IMR-90 (cell line): ENCODE measurements at regions not wholly inside any gene's neighbourhood (a gene's known extent, or its start where the extent isn't known, plus 50 kb on each side); places are given as distances from the start of the nearest gene placed in this dataset.

ENCODE experiments used
- ATAC-seq: fragments of 200-7000 bp; cut with Tn5 transposase; 2 replicates; pipeline ENCODE4 v1.9.1; 2020; ENCODE audit warnings: low read depth, mild to moderate bottlenecking, moderate library complexity
- BruUV-seq: library from RNA; stranded (reverse); fragments of 400-500 nt; replicated peaks from 2 replicates; lab custom pipeline; 2021; lab: Mats Ljungman, UMichigan
- CTCF ChIA-PET: fragments of 300-600 bp; formaldehyde crosslinking; extraction: SDS; loops from one replicate; lab custom pipeline; 2021; ENCODE audit warnings: antibody characterized with exemption; lab: Yijun Ruan, JAX
- POLR2A ChIA-PET: fragments of 300-600 bp; sonication (Branson Sonifier 250); formaldehyde crosslinking; loops from one replicate; lab custom pipeline; 2022; ENCODE audit warnings: antibody characterized with exemption; ENCODE audit not compliant: unreplicated experiment; lab: Charles Lee
- DNase-seq: peaks from one replicate; pipeline ENCODE4 v3.0.0; 2013
- H2AFZ ChIP-seq: replicated peaks from 2 replicates; pipeline ENCODE3; 2013; ENCODE audit warnings: low read length, mild to moderate bottlenecking; ENCODE audit not compliant: poor library complexity
- H2AK5ac ChIP-seq: 2 replicates; pipeline ENCODE4 v1.6.1; 2013; ENCODE audit warnings: low read depth, low read length, inconsistent platforms
- H2AK9ac ChIP-seq: replicated peaks from 2 replicates; pipeline ENCODE3; 2013; ENCODE audit warnings: mild to moderate bottlenecking, low read depth, low read length, moderate library complexity; ENCODE audit not compliant: poor library complexity
- H2BK120ac ChIP-seq: 2 replicates; pipeline ENCODE4 v1.6.1; 2013; ENCODE audit warnings: low read depth, low read length, inconsistent platforms
- H2BK15ac ChIP-seq: 3 replicates; pipeline ENCODE4 v1.6.1; 2013; ENCODE audit warnings: low read depth, low read length, inconsistent platforms
- H2BK20ac ChIP-seq: 2 replicates; pipeline ENCODE4 v1.6.1; 2013; ENCODE audit warnings: low read depth, mild to moderate bottlenecking, inconsistent platforms, low read length, moderate library complexity
- H2BK5ac ChIP-seq: 2 replicates; pipeline ENCODE4 v1.6.1; 2013; ENCODE audit warnings: mild to moderate bottlenecking, low read depth, low read length, inconsistent platforms; ENCODE audit not compliant: poor library complexity, severe bottlenecking
- H3K14ac ChIP-seq: replicated peaks from 2 replicates; pipeline ENCODE4 v1.6.1; 2013; ENCODE audit warnings: low read depth, low read length, inconsistent platforms
- H3K18ac ChIP-seq: 2 replicates; pipeline ENCODE4 v1.6.1; 2013; ENCODE audit warnings: low read depth, low read length, control low read depth
- H3K23ac ChIP-seq: 2 replicates; pipeline ENCODE4 v1.6.1; 2013; ENCODE audit warnings: low read depth, low read length, inconsistent platforms
- H3K27ac ChIP-seq: 2 replicates; pipeline ENCODE4 v1.5.1; 2013; ENCODE audit warnings: mild to moderate bottlenecking, control low read depth, low read length; ENCODE audit not compliant: insufficient read depth
- H3K27me3 ChIP-seq: 2 replicates; pipeline ENCODE4 v1.6.1; 2013; ENCODE audit warnings: low read length; ENCODE audit not compliant: control insufficient read depth, insufficient read depth
- H3K36me3 ChIP-seq: 2 replicates; pipeline ENCODE4 v1.6.1; 2013; ENCODE audit warnings: low read length, mixed read lengths; ENCODE audit not compliant: control insufficient read depth, insufficient read depth
- H3K4ac ChIP-seq: 2 replicates; pipeline ENCODE4 v1.6.1; 2013; ENCODE audit warnings: low read depth, low read length, inconsistent platforms
- H3K4me1 ChIP-seq: 2 replicates; pipeline ENCODE4 v1.6.1; 2013; ENCODE audit warnings: low read length, mixed read lengths; ENCODE audit not compliant: control insufficient read depth, insufficient read depth
- H3K4me2 ChIP-seq: 2 replicates; pipeline ENCODE4 v1.6.1; 2013; ENCODE audit warnings: low read depth, mild to moderate bottlenecking, control low read depth, low read length, moderate library complexity
- H3K4me3 ChIP-seq: 2 replicates; pipeline ENCODE4 v1.5.1; 2013; ENCODE audit warnings: low read depth, mild to moderate bottlenecking, control low read depth, low read length, moderate library complexity; ENCODE audit not compliant: insufficient read depth
- H3K56ac ChIP-seq: 2 replicates; pipeline ENCODE4 v1.6.1; 2013; ENCODE audit warnings: low read length, inconsistent platforms; ENCODE audit not compliant: insufficient read depth; ENCODE audit errors: extremely low read depth
- H3K79me1 ChIP-seq, 2 experiments: 2 replicates each; pipeline ENCODE4 v1.6.1; 2013; ENCODE audit warnings: low read length in 2 of 2, inconsistent platforms in 1 of 2, low read depth in 1 of 2
- H3K9ac ChIP-seq: 2 replicates; pipeline ENCODE4 v1.6.1; 2013; ENCODE audit warnings: low read depth, low read length, control low read depth
- H3K9me1 ChIP-seq: 2 replicates; pipeline ENCODE4 v1.6.1; 2013; ENCODE audit warnings: low read length, inconsistent platforms; ENCODE audit not compliant: insufficient read depth
- H3K9me3 ChIP-seq: 2 replicates; pipeline ENCODE4 v1.6.1; 2013; ENCODE audit warnings: low read length; ENCODE audit not compliant: control insufficient read depth, insufficient read depth
- H4K20me1 ChIP-seq: 2 replicates; pipeline ENCODE4 v1.6.1; 2013; ENCODE audit warnings: low read length, inconsistent platforms; ENCODE audit not compliant: insufficient read depth
- H4K5ac ChIP-seq: 2 replicates; pipeline ENCODE4 v1.6.1; 2013; ENCODE audit warnings: mild to moderate bottlenecking, low read depth, low read length, control low read depth
- H4K8ac ChIP-seq, 2 experiments: 2 replicates each; pipeline ENCODE4 v1.6.1; 2013; ENCODE audit warnings: low read depth in 2 of 2, low read length in 2 of 2, control low read depth in 1 of 2, inconsistent platforms in 1 of 2
- H4K91ac ChIP-seq: 2 replicates; pipeline ENCODE4 v1.6.1; 2013; ENCODE audit warnings: low read depth, low read length, inconsistent platforms; ENCODE audit not compliant: insufficient read depth
- BHLHE40 ChIP-seq: fragments of 150-350 bp; IDR thresholded peaks from 2 replicates; pipeline ENCODE4 v1.6.1; 2016; ENCODE audit warnings: mild to moderate bottlenecking, low read depth, low read length
- CEBPB ChIP-seq: IDR thresholded peaks from 2 replicates; pipeline ENCODE4 v1.6.1; 2012; ENCODE audit warnings: low read depth, low read length, improper control_type of control experiment
- CHD1 ChIP-seq: IDR thresholded peaks from 2 replicates; pipeline ENCODE4 v1.6.1; 2012; ENCODE audit warnings: low read depth, low read length, improper control_type of control experiment
- ELK1 ChIP-seq: fragments of 150-350 bp; IDR thresholded peaks from 2 replicates; pipeline ENCODE4 v1.6.1; 2016; ENCODE audit warnings: low read depth, mild to moderate bottlenecking, low read length, moderate library complexity, borderline replicate concordance
- FOS ChIP-seq: fragments of 150-350 bp; IDR thresholded peaks from 2 replicates; pipeline ENCODE4 v1.6.1; 2016; ENCODE audit warnings: low read depth, low read length
- MAFK ChIP-seq: IDR thresholded peaks from 2 replicates; pipeline ENCODE4 v1.6.1; 2012; ENCODE audit warnings: low read depth, low read length, improper control_type of control experiment
- MAZ ChIP-seq: IDR thresholded peaks from 2 replicates; pipeline ENCODE4 v1.6.1; 2012; ENCODE audit warnings: low read depth, mild to moderate bottlenecking, low read length, improper control_type of control experiment, moderate library complexity, borderline replicate concordance
- MXI1 ChIP-seq: IDR thresholded peaks from 2 replicates; pipeline ENCODE4 v1.6.1; 2012; ENCODE audit warnings: low read depth, mild to moderate bottlenecking, low read length, moderate library complexity, borderline replicate concordance
- NFE2L2 ChIP-seq: fragments of 150-350 bp; IDR thresholded peaks from 2 replicates; pipeline ENCODE4 v1.6.1; 2016; ENCODE audit warnings: low read depth, mild to moderate bottlenecking, low read length
- POLR2A ChIP-seq: IDR thresholded peaks from 2 replicates; pipeline ENCODE4 v1.6.1; 2012; ENCODE audit warnings: mild to moderate bottlenecking, low read depth, low read length
- RAD21 ChIP-seq: IDR thresholded peaks from 2 replicates; pipeline ENCODE4 v1.6.1; 2012; ENCODE audit warnings: low read length, improper control_type of control experiment
- RCOR1 ChIP-seq: IDR thresholded peaks from 2 replicates; pipeline ENCODE4 v1.6.1; 2012; ENCODE audit warnings: mild to moderate bottlenecking, low read length, improper control_type of control experiment; ENCODE audit not compliant: insufficient replicate concordance
- SMC3 ChIP-seq: fragments of 150-350 bp; IDR thresholded peaks from 2 replicates; pipeline ENCODE4 v1.6.1; 2016; ENCODE audit warnings: low read depth, mild to moderate bottlenecking, antibody characterized with exemption, low read length, moderate library complexity
- USF2 ChIP-seq: fragments of 150-350 bp; IDR thresholded peaks from 2 replicates; pipeline ENCODE4 v1.6.1; 2017; ENCODE audit warnings: mild to moderate bottlenecking, antibody characterized with exemption, low read length, low read depth
- WGBS, 2 experiments: methylation state at CpG; one replicate each; pipeline versions ENCODE4 v1.1.5 to v1.1.7; 2013; ENCODE audit warnings: missing lambda C conversion rate in 2 of 2; ENCODE audit not compliant: insufficient read length in 1 of 2; ENCODE audit errors: extremely low coverage in 2 of 2; 5-methylcytosine and 5-hydroxymethylcytosine counted together
- dilution Hi-C: fragments of 300-500 bp; cut with HindIII; formaldehyde crosslinking; loops from one replicate; pipeline ENCODE4 v1.14.3; 2018; ENCODE audit warnings: low sequenced_read_pairs; ENCODE audit not compliant: unreplicated experiment
- in situ Hi-C: fragments of 300-500 bp; cut with MboI; formaldehyde crosslinking; loops from 3 replicates; pipeline ENCODE4 v1.14.3; 2019; ENCODE audit warnings: low sequenced_read_pairs, inconsistent platforms, mixed read lengths
- intact Hi-C: fragments of 100-400 bp; cut with micrococcal nuclease; formaldehyde crosslinking; loops from 2 replicates; pipeline ENCODE4 v1.10.0; 2022
- TF ChIP-seq, protein P1 (sequence below): conservative IDR thresholded peaks from 2 replicates; pipeline ENCODE4 v1.5.1; 2012; ENCODE audit warnings: mild to moderate bottlenecking, low read depth, low read length, improper control_type of control experiment

GRCh38 chr1:58107943-58108342 lies 438.6 kb downstream of the OMA1 start:
- H3K36me3 ChIP-seq = no peaks in the 10 kb centered on the region
- H2AK9ac ChIP-seq = no peak overlapping the region
- no peak overlapping the region for H3K9ac ChIP-seq
- no peak overlapping the region for H3K27ac ChIP-seq
- H4K8ac ChIP-seq = no peak overlapping the region
- no peak overlapping the region for H4K5ac ChIP-seq
- H3K79me1 ChIP-seq = no peaks in the 10 kb centered on the region
- no peak overlapping the region for H4K91ac ChIP-seq
- H3K9me1 ChIP-seq = no peaks in the 10 kb centered on the region
- H3K27me3 ChIP-seq = no peaks in the 10 kb centered on the region
- H2AFZ ChIP-seq = no peak overlapping the region
- H2BK5ac ChIP-seq = no peak overlapping the region
- H3K9me3 ChIP-seq = no peaks in the 10 kb centered on the region
- H2BK15ac ChIP-seq = no peak overlapping the region
- H2AK5ac ChIP-seq = no peak overlapping the region
- CTCF ChIA-PET = no interaction called here
- ATAC-seq (no peak), DNase-seq (no peak)
- H3K18ac ChIP-seq = no peak overlapping the region
- no peak overlapping the region for H3K56ac ChIP-seq
- intact Hi-C loops = no loop called here
- no peak overlapping the region for H2BK20ac ChIP-seq
- no peak overlapping the region for H3K4me3 ChIP-seq
- in situ Hi-C loops = no loop called here
- H3K4me2 ChIP-seq = no peak overlapping the region
- H3K14ac ChIP-seq = no peak overlapping the region
- H3K4me1 ChIP-seq = no peaks in the 10 kb centered on the region
- TF ChIP-seq NFE2L2 (no peak), CHD1 (no peak), CEBPB (no peak), MXI1 (no peak), SMC3 (no peak), BHLHE40 (no peak), MAZ (no peak), FOS (no peak), POLR2A (no peak), RAD21 (no peak), MAFK (no peak), RCOR1 (no peak), ELK1 (no peak), USF2 (no peak)
- TF ChIP-seq, protein P1, sequence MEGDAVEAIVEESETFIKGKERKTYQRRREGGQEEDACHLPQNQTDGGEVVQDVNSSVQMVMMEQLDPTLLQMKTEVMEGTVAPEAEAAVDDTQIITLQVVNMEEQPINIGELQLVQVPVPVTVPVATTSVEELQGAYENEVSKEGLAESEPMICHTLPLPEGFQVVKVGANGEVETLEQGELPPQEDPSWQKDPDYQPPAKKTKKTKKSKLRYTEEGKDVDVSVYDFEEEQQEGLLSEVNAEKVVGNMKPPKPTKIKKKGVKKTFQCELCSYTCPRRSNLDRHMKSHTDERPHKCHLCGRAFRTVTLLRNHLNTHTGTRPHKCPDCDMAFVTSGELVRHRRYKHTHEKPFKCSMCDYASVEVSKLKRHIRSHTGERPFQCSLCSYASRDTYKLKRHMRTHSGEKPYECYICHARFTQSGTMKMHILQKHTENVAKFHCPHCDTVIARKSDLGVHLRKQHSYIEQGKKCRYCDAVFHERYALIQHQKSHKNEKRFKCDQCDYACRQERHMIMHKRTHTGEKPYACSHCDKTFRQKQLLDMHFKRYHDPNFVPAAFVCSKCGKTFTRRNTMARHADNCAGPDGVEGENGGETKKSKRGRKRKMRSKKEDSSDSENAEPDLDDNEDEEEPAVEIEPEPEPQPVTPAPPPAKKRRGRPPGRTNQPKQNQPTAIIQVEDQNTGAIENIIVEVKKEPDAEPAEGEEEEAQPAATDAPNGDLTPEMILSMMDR = no peak
- no peaks in the 10 kb centered on the region for H4K20me1 ChIP-seq
- H3K23ac ChIP-seq = no peak overlapping the region
- WGBS, 2 experiments = no CpG with 5 or more reads among the region's 1 CpG
- POLR2A ChIA-PET = no interaction called here
- no TSS peak for BruUV-seq
- no peak overlapping the region for H3K4ac ChIP-seq
- dilution Hi-C loops = no loop called here
- no peak overlapping the region for H2BK120ac ChIP-seq
